Choroid plexus epithelial cell (primary cell): ENCODE measurements at regions not wholly inside any gene's neighbourhood (a gene's known extent, or its start where the extent isn't known, plus 50 kb on each side); places are given as distances from the start of the nearest gene placed in this dataset.

Experiments used
- DNase-seq: peaks from one replicate; pipeline ENCODE4 v3.0.0-alpha.2; 2010; ENCODE audit warnings: low read depth
- H3K4me3 ChIP-seq: 2 replicates; pipeline ENCODE4 v1.5.1; 2011; ENCODE audit warnings: low read depth, mild to moderate bottlenecking, control low read depth, low read length, moderate library complexity
- CTCF ChIP-seq: conservative IDR thresholded peaks from 2 replicates; pipeline ENCODE4 v1.5.1; 2011; ENCODE audit warnings: low read depth, mild to moderate bottlenecking, control low read depth, inconsistent platforms, low read length, moderate library complexity

- no peak for TF ChIP-seq CTCF
- H3K4me3 ChIP-seq = no peak overlapping the region
- no peak for DNase-seq
These were observed 891.5 kb downstream of the SUCLG1 start for GRCh38 chr2:83567551-83567950.

GRCh38 chr2:83565626-83566025 lies 893.5 kb downstream of the SUCLG1 start:
- no peak overlapping the region for H3K4me3 ChIP-seq
- DNase-seq = no peak
- no peak for TF ChIP-seq CTCF

GRCh38 chr2:83565181-83565580 lies 893.9 kb downstream of the SUCLG1 start:
- H3K4me3 ChIP-seq = no peak overlapping the region
- no peak for DNase-seq
- TF ChIP-seq CTCF = no peak

GRCh38 chr2:83561592-83561991 lies 897.5 kb downstream of the SUCLG1 start:
- no peak for TF ChIP-seq CTCF

DNA sequence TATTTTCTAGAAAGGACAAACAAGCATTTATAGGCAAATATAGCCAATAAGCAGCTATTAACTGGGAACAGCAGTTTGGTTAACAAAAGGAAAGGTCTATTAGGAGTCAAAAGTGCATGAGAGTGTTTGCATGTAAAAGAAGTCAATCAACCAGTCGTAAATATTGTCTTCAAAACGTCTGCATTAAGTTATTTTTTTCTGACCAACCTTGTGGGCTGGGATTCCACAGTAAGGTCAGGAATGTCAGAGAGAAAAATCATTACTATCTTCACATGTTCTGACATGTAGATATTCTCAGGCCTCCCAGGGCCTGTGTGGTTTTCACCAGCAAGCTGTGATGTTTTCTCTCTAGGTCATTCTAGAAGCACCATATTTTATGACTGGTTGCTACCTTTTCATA lies 922.5 kb downstream of the SUCLG1 start:
- no peak for DNase-seq
- TF ChIP-seq CTCF = no peak
- H3K4me3 ChIP-seq = no peak overlapping the region

More at GRCh38 chr2:83561592-83561991, 897.5 kb downstream of the SUCLG1 start:
- DNase-seq = no peak
- no peak overlapping the region for H3K4me3 ChIP-seq

- no peak for TF ChIP-seq CTCF
- no peak overlapping the region for H3K4me3 ChIP-seq
- DNase-seq = no peak
These were observed 924.7 kb downstream of the SUCLG1 start for GRCh38 chr2:83534416-83534815.

DNA sequence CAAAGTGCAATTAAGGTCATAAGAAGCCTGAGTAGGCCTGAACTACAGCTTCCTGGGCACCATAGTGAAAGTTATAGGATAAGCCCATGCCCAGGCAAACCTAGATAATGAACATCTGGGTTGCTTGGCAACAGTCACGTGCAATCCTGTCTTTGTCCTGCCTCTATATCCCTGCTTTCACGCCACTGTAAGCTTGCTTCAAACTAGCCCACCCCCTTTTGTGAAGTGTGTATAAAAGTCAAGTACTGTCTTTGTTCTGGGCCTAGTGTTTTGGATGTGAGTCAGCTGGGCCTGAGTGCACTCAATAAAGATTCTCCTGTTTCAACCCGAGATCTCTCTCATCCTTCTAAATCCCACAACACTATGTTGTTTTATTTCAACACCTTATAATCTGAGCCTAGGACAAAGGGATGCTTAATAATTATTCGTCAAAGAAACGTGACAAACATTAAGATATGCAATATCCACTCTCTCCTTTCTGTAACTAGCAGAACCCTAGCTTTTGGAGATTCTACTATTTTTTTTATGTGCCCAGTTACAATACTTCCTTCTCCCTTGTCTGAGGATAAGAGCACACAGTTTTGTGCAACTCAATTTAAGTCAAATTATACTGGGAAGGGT lies 927.8 kb downstream of the SUCLG1 start:
- no peak overlapping the region for H3K4me3 ChIP-seq
- DNase-seq = no peak
- TF ChIP-seq CTCF = no peak
